Fibroblast of pulmonary artery (primary cell): ENCODE measurements at regions not wholly inside any gene's neighbourhood (a gene's known extent, or its start where the extent isn't known, plus 50 kb on each side); places are given as distances from the start of the nearest gene placed in this dataset.

Experiments
- DNase-seq: peaks from one replicate; pipeline ENCODE4 v3.0.0-alpha.2; 2010; ENCODE audit warnings: low read depth
- H3K4me3 ChIP-seq: replicated peaks from 2 replicates; pipeline ENCODE4 v1.5.1; 2011; ENCODE audit warnings: low read depth, mild to moderate bottlenecking, control low read depth, low read length, moderate library complexity
- TF ChIP-seq, protein P1 (sequence below): IDR thresholded peaks from 2 replicates; pipeline ENCODE4 v1.5.1; 2011; ENCODE audit warnings: mild to moderate bottlenecking, control low read depth, low read length, inconsistent platforms; ENCODE audit errors: missing control alignments

DNA sequence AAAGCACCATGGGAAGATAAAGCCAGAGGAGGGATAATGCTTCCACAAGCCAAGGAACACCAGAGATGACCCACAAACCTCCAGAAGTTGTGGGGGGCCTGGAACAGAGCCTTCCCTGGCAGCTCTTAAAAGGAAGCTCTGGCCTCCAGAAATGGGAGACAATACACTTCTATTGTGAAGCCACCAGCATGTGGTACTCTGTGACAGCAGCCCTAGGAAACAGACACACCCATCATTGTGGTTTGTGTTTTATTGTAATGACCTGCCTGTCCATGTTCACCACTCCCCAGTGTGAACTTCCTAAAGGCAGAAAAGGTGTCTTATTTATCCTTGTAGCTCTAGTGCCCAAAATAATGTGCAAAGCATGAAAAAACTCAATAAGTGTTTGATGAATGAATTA lies 264.1 kb upstream of the GATB start:
- no peak for DNase-seq
- TF ChIP-seq, protein P1, sequence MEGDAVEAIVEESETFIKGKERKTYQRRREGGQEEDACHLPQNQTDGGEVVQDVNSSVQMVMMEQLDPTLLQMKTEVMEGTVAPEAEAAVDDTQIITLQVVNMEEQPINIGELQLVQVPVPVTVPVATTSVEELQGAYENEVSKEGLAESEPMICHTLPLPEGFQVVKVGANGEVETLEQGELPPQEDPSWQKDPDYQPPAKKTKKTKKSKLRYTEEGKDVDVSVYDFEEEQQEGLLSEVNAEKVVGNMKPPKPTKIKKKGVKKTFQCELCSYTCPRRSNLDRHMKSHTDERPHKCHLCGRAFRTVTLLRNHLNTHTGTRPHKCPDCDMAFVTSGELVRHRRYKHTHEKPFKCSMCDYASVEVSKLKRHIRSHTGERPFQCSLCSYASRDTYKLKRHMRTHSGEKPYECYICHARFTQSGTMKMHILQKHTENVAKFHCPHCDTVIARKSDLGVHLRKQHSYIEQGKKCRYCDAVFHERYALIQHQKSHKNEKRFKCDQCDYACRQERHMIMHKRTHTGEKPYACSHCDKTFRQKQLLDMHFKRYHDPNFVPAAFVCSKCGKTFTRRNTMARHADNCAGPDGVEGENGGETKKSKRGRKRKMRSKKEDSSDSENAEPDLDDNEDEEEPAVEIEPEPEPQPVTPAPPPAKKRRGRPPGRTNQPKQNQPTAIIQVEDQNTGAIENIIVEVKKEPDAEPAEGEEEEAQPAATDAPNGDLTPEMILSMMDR: no peak
- no peak overlapping the region for H3K4me3 ChIP-seq

- TF ChIP-seq, protein P1: no peak
- DNase-seq: no peak
- no peak overlapping the region for H3K4me3 ChIP-seq
Measured at GRCh38 chr4:152023674-152024073, 262.9 kb upstream of the GATB start.

GRCh38 chr4:152022543-152022942 lies 261.7 kb upstream of the GATB start:
- no peak for DNase-seq
- TF ChIP-seq, protein P1: no peak
- H3K4me3 ChIP-seq: no peak overlapping the region

DNA sequence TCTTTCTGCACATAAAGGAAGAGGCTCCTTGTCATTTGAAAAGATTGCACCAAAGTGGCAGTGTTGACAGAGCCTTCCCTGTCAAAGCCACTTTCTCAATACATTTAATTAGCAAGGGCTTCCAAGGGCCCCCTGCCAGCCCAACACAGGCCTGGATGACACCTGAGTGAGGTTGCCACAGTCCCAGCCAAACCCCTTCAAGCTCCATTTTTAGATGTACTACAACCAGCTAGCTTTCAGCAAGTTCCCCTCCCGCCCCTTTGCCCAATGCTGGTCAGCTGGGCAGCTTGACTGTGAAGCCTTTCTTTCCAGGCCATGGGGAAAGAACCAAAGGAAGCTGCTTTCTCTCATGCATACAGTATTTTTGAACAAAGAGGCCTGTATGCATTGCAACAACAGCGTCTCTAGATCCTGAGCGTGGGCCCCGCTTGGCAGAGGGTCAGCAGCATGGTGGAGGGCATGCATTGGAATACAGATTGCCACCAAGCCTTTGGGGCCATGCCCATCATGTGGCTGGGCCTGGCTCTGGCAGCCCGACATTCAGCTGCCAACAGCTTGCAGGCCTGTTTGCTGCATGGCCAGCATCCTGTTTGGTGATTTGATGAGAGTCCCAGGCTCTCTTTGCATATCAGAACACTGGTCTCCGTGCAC lies 261.1 kb upstream of the GATB start:
- TF ChIP-seq, protein P1: no peak
- no peak for DNase-seq

DNA sequence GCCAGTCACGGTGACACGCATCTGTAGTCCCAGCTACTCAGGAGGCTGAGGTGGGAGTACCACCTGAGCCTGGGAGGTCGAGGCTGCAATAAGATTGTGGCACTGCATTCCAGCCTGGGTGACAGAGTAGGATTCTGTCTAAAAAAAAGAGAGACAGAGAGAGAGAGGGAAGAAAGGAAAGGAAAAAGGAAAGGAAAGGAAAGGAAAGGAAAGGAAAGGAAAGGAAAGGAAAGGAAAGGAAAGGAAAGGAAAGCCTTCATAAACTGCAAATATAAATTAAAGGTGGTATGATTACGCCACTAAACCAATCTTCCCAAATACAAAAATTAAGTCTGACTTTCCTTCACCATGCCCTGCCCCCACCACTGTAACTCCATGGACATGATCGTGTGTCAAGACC lies 259.3 kb upstream of the GATB start:
- H3K4me3 ChIP-seq: no peak overlapping the region
- DNase-seq: no peak
- TF ChIP-seq, protein P1: no peak

More for the DNA sequence above, 261.1 kb upstream of the GATB start:
- no peak overlapping the region for H3K4me3 ChIP-seq

DNA sequence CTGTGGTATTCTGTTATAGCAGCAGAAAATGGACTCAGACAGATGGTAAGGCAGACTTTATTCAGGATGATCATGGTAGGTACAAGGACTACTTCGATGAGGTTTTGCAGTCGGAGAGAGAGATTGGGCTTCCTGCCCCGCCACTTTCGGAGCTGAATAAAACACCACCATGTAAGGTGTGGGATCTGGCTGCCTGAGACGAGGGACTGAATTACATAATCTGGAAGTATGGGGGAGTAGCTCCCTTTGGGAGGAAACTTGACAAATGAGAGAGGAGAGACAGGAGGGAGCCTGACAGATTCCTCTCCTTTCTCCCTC lies 255.5 kb upstream of the GATB start:
- H3K4me3 ChIP-seq: no peak overlapping the region
- TF ChIP-seq, protein P1: no peak
- no peak for DNase-seq

- DNase-seq: no peak
- H3K4me3 ChIP-seq: no peak overlapping the region
- TF ChIP-seq, protein P1: no peak
Measured at GRCh38 chr4:152015597-152016302, 254.9 kb upstream of the GATB start.
